NT2/D1 (cell line): ENCODE measurements at regions not wholly inside any gene's neighbourhood (a gene's known extent, or its start where the extent isn't known, plus 50 kb on each side); places are given as distances from the start of the nearest gene placed in this dataset.

Source experiments
- SUZ12 ChIP-seq: IDR thresholded peaks from 2 replicates; pipeline ENCODE4 v1.6.1; 2011; ENCODE audit not compliant: insufficient read length, insufficient read depth; ENCODE audit errors: extremely low read depth
- YY1 ChIP-seq: IDR thresholded peaks from 2 replicates; pipeline ENCODE4 v1.6.1; 2011; ENCODE audit not compliant: insufficient read length, insufficient read depth

DNA sequence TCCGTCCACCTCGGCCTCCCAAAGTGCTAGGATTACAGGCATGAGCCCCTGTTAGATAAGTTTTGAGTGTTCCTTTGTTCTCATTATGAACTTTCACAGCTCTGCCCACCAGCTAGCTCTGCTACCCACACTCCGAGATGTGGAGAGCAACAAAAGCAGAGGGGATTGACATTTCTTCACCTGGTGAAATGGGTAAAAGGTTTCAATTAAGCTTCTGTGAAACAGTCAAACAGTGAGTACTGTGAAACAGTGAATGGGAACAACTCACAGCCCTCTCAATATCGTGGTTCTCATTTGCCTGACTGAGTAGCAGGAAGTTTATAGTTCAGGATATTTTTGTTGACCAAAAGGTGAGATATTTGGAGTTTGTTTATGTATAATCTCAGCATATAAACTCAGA, 412.8 kb downstream of the CD83 start:
- TF ChIP-seq YY1 (no peak), SUZ12 (no peak)
